HEK293T (cell line): ENCODE measurements at regions not wholly inside any gene's neighbourhood (a gene's known extent, or its start where the extent isn't known, plus 50 kb on each side); places are given as distances from the start of the nearest gene placed in this dataset.
"Not testable (repeated sequence)": the region's sequence is repeated elsewhere in the genome, so short reads cannot be mapped to it uniquely, and the experiment has no call there.

Experiments
- CTCF ChIA-PET: fragments of 350-600 bp; formaldehyde crosslinking; extraction: SDS; loops from one replicate; lab custom pipeline; 2021; ENCODE audit warnings: antibody characterized with exemption, inconsistent platforms; lab: Yijun Ruan, JAX
- POLR2A ChIA-PET: fragments of 350-600 bp; formaldehyde crosslinking; extraction: SDS; loops from one replicate; lab custom pipeline; 2020; ENCODE audit warnings: antibody characterized with exemption, inconsistent platforms; lab: Yijun Ruan, JAX
- DNase-seq: peaks from one replicate; pipeline ENCODE4 v3.0.0; 2012; ENCODE audit warnings: mixed read lengths; ENCODE audit errors: extremely low spot score
- ARNT ChIP-seq: fragments of 450-650 bp; IDR thresholded peaks from 2 replicates; pipeline ENCODE4 v1.6.1; 2017; ENCODE audit warnings: mild to moderate bottlenecking
- BHLHE40 ChIP-seq: fragments of 450-650 bp; IDR thresholded peaks from 2 replicates; pipeline ENCODE4 v1.6.1; 2016; ENCODE audit warnings: mild to moderate bottlenecking, moderate library complexity, borderline replicate concordance
- CTBP1 ChIP-seq: fragments of 450-650 bp; IDR thresholded peaks from 2 replicates; pipeline ENCODE4 v1.6.1; 2016; ENCODE audit warnings: borderline replicate concordance
- ELF4 ChIP-seq: fragments of 450-650 bp; IDR thresholded peaks from 2 replicates; pipeline ENCODE4 v1.6.1; 2017; ENCODE audit warnings: antibody characterized with exemption
- FOXA1 ChIP-seq: fragments of 450-650 bp; IDR thresholded peaks from 2 replicates; pipeline ENCODE4 v1.6.1; 2016; ENCODE audit warnings: mild to moderate bottlenecking
- FOXK2 ChIP-seq: fragments of 450-650 bp; IDR thresholded peaks from 2 replicates; pipeline ENCODE4 v1.6.1; 2016; ENCODE audit warnings: mild to moderate bottlenecking
- FOXM1 ChIP-seq: fragments of 450-650 bp; IDR thresholded peaks from 2 replicates; pipeline ENCODE4 v1.6.1; 2017; ENCODE audit warnings: mild to moderate bottlenecking, borderline replicate concordance
- HDGF ChIP-seq: fragments of 450-650 bp; IDR thresholded peaks from 2 replicates; pipeline ENCODE4 v1.6.1; 2017; ENCODE audit warnings: antibody characterized with exemption, borderline replicate concordance
- L3MBTL2 ChIP-seq: fragments of 450-650 bp; conservative IDR thresholded peaks from 2 replicates; pipeline ENCODE4 v1.6.1; 2016; ENCODE audit warnings: mild to moderate bottlenecking
- LEF1 ChIP-seq: fragments of 450-650 bp; IDR thresholded peaks from 2 replicates; pipeline ENCODE4 v1.6.1; 2017; ENCODE audit warnings: mild to moderate bottlenecking, borderline replicate concordance
- NFRKB ChIP-seq: fragments of 450-650 bp; IDR thresholded peaks from 2 replicates; pipeline ENCODE4 v1.6.1; 2016; ENCODE audit warnings: mild to moderate bottlenecking, moderate library complexity
- PKNOX1 ChIP-seq: fragments of 450-650 bp; IDR thresholded peaks from 2 replicates; pipeline ENCODE4 v1.6.1; 2016
- SP1 ChIP-seq: fragments of 450-650 bp; IDR thresholded peaks from 2 replicates; pipeline ENCODE4 v1.6.1; 2017
- SUZ12 ChIP-seq: fragments of 450-650 bp; IDR thresholded peaks from 2 replicates; pipeline ENCODE4 v1.6.1; 2016; ENCODE audit warnings: mild to moderate bottlenecking
- TARDBP ChIP-seq: fragments of 450-650 bp; IDR thresholded peaks from 2 replicates; pipeline ENCODE4 v1.6.1; 2016
- ZNF384 ChIP-seq: fragments of 450-650 bp; IDR thresholded peaks from 2 replicates; pipeline ENCODE4 v1.6.1; 2016

- ChIA-PET CTCF (no interaction called here), POLR2A (no interaction called here)
- TF ChIP-seq SUZ12 = no peak
- no peak for TF ChIP-seq SP1
- TF ChIP-seq FOXM1 = no peak
- no peak for TF ChIP-seq ARNT
- no peak for TF ChIP-seq FOXA1
- no peak for TF ChIP-seq L3MBTL2
- TF ChIP-seq LEF1 = no peak
- TF ChIP-seq CTBP1 = no peak
- no peak for TF ChIP-seq NFRKB
- TF ChIP-seq ELF4 = no peak
- no peak for TF ChIP-seq ZNF384
- no peak for TF ChIP-seq TARDBP
- TF ChIP-seq BHLHE40 = no peak
- no peak for TF ChIP-seq HDGF
- no peak for TF ChIP-seq FOXK2
- no peak for TF ChIP-seq PKNOX1
- no peak for DNase-seq
These were observed 1354.6 kb upstream of the PCDH9 start for GRCh38 chr13:68584776-68585175.

- POLR2A ChIA-PET = no interaction called here
- CTCF ChIA-PET = no interaction called here
- no peak for DNase-seq
- TF ChIP-seq PKNOX1 (no peak), L3MBTL2 (no peak), CTBP1 (no peak), BHLHE40 (no peak)
These were observed 1343.9 kb upstream of the PCDH9 start for GRCh38 chr13:68574053-68574452.

- no peak for DNase-seq
- ChIA-PET POLR2A (no interaction called here), CTCF (no interaction called here)
- TF ChIP-seq ARNT = no peak
- TF ChIP-seq L3MBTL2 = no peak
- TF ChIP-seq ZNF384 = no peak
- TF ChIP-seq ELF4 = no peak
- TF ChIP-seq SP1 = no peak
- TF ChIP-seq NFRKB = no peak
- no peak for TF ChIP-seq FOXA1
- no peak for TF ChIP-seq CTBP1
- TF ChIP-seq FOXM1 = no peak
These were observed 1321.8 kb upstream of the PCDH9 start for GRCh38 chr13:68551701-68552522.

- no peak for DNase-seq
These were observed 1320.2 kb upstream of the PCDH9 start for GRCh38 chr13:68550330-68550729.

GRCh38 chr13:68540244-68540643 is 1310.1 kb upstream of the PCDH9 start:
- ChIA-PET POLR2A (no interaction called here), CTCF (no interaction called here)
- DNase-seq = no peak
- TF ChIP-seq SUZ12 (no peak), PKNOX1 (no peak), NFRKB (no peak), CTBP1 (no peak), TARDBP (no peak), SP1 (no peak), L3MBTL2 (no peak), LEF1 (no peak)

More at GRCh38 chr13:68550330-68550729, 1320.2 kb upstream of the PCDH9 start:
- POLR2A ChIA-PET = no interaction called here
- CTCF ChIA-PET = no interaction called here
- TF ChIP-seq FOXA1 = no peak
- no peak for TF ChIP-seq HDGF
- no peak for TF ChIP-seq L3MBTL2
- TF ChIP-seq LEF1 = no peak
- TF ChIP-seq NFRKB = no peak
- no peak for TF ChIP-seq BHLHE40
- TF ChIP-seq ARNT = no peak
- TF ChIP-seq ZNF384 = no peak
- TF ChIP-seq FOXK2 = no peak
- TF ChIP-seq FOXM1 = no peak
- TF ChIP-seq CTBP1 = no peak
- no peak for TF ChIP-seq SUZ12
- TF ChIP-seq TARDBP = no peak
- TF ChIP-seq SP1 = no peak
- no peak for TF ChIP-seq PKNOX1

- DNase-seq = no peak
- CTCF ChIA-PET = no interaction called here
- POLR2A ChIA-PET = no interaction called here
- no peak for TF ChIP-seq FOXA1
- no peak for TF ChIP-seq FOXK2
- no peak for TF ChIP-seq SP1
- no peak for TF ChIP-seq PKNOX1
- no peak for TF ChIP-seq ARNT
- TF ChIP-seq LEF1 = no peak
- no peak for TF ChIP-seq BHLHE40
- TF ChIP-seq SUZ12 = no peak
- no peak for TF ChIP-seq ELF4
- no peak for TF ChIP-seq TARDBP
- TF ChIP-seq L3MBTL2 = no peak
- TF ChIP-seq FOXM1 = no peak
- no peak for TF ChIP-seq HDGF
- no peak for TF ChIP-seq CTBP1
- no peak for TF ChIP-seq NFRKB
- TF ChIP-seq ZNF384 = no peak
These were observed 1305.2 kb upstream of the PCDH9 start for GRCh38 chr13:68535329-68535728.

GRCh38 chr13:68527167-68527566 is 1297.0 kb upstream of the PCDH9 start:
- POLR2A ChIA-PET, CTCF ChIA-PET, DNase-seq: not testable (repeated sequence)
